Tibial nerve (tissue), 3 donors: ENCODE measurements at regions not wholly inside any gene's neighbourhood (a gene's known extent, or its start where the extent isn't known, plus 50 kb on each side); places are given as distances from the start of the nearest gene placed in this dataset.

Source experiments
- POLR2A ChIP-seq, 2 donors: fragments of 450-650 bp; IDR thresholded peaks; one replicate each; pipeline ENCODE4 v1.6.1; 2017; ENCODE audit warnings: antibody characterized with exemption in 2 of 2, mild to moderate bottlenecking in 2 of 2, moderate library complexity in 2 of 2
- TF ChIP-seq, protein P1 (sequence below), 5 experiments: fragments of 200-600 bp in 3 of 5; fragments of 450-650 bp in 2 of 5; sonication (generic) in 3 of 5; IDR thresholded peaks; one replicate each; pipeline ENCODE4 v1.5.1; 2016 to 2019; ENCODE audit warnings: antibody characterized with exemption in 5 of 5, mild to moderate bottlenecking in 3 of 5, moderate library complexity in 2 of 5

DNA sequence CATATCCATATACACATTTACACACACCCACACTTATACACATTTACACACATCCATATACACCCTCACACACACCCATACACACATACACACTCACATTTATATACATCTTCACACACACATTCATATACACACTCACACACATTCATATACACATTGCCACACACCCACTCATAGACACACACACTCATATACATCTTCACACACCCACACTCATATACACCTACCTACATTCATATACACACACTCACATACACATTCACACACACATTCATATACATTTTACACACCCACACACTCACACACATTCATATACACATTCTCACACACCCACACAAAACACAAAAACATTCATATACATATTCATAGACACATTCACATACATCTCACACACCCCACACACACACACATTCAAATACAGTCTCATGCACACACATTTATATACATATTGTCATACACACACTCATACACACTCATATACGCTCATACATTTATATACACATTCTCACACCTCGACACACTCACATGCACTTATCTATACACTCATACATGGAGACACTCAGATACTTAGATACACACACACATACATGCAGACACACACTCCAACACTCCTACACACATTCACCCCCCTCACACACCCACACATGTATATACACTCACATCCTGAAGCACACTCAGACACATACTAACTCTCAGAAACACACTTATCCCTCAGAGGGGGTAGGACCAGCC is 82.1 kb downstream of the MRPL14 start:
- TF ChIP-seq, protein P1, sequence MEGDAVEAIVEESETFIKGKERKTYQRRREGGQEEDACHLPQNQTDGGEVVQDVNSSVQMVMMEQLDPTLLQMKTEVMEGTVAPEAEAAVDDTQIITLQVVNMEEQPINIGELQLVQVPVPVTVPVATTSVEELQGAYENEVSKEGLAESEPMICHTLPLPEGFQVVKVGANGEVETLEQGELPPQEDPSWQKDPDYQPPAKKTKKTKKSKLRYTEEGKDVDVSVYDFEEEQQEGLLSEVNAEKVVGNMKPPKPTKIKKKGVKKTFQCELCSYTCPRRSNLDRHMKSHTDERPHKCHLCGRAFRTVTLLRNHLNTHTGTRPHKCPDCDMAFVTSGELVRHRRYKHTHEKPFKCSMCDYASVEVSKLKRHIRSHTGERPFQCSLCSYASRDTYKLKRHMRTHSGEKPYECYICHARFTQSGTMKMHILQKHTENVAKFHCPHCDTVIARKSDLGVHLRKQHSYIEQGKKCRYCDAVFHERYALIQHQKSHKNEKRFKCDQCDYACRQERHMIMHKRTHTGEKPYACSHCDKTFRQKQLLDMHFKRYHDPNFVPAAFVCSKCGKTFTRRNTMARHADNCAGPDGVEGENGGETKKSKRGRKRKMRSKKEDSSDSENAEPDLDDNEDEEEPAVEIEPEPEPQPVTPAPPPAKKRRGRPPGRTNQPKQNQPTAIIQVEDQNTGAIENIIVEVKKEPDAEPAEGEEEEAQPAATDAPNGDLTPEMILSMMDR (IDR thresholded peaks at IDR 0.05) = no peak
- TF ChIP-seq POLR2A (IDR thresholded peaks at IDR 0.05) = no peak
